Heart left ventricle (tissue), 16 donors: ENCODE measurements at regions not wholly inside any gene's neighbourhood (a gene's known extent, or its start where the extent isn't known, plus 50 kb on each side); places are given as distances from the start of the nearest gene placed in this dataset.

Source experiments
- ATAC-seq, 4 donors: fragments of 200-7000 bp; cut with Tn5 transposase; one replicate each; pipeline ENCODE4 v1.9.1; 2020 to 2022; ENCODE audit warnings: moderate library complexity in 4 of 4, mild to moderate bottlenecking in 3 of 4, moderate number of reproducible peaks in 1 of 4
- DNase-seq, 5 donors: peaks; one replicate each; pipeline ENCODE4 v3.0.0-alpha.2; 2020
- H3K27ac ChIP-seq, 12 donors: fragments of 200-600 bp; sonication (generic) in 4 of 12; one replicate each; pipeline versions ENCODE4 v1.5.0 to v1.8.0; 2016 to 2022; ENCODE audit warnings: mild to moderate bottlenecking in 2 of 12
- H3K27me3 ChIP-seq, 9 donors: fragments of 200-600 bp; sonication (generic) in 2 of 9; one replicate each; pipeline versions ENCODE4 v1.5.1 to v1.8.0; 2016 to 2022; ENCODE audit warnings: mild to moderate bottlenecking in 3 of 9
- H3K36me3 ChIP-seq, 9 donors: fragments of 200-600 bp; sonication (generic) in 2 of 9; one replicate each; pipeline versions ENCODE4 v1.5.0 to v1.8.0; 2018 to 2022; ENCODE audit warnings: mild to moderate bottlenecking in 2 of 9
- H3K4me1 ChIP-seq, 12 donors: fragments of 200-600 bp; sonication (generic) in 4 of 12; one replicate each; pipeline versions ENCODE4 v1.5.0 to v1.8.0; 2016 to 2022; ENCODE audit warnings: mild to moderate bottlenecking in 3 of 12
- H3K4me3 ChIP-seq, 12 donors: fragments of 200-600 bp; sonication (generic) in 4 of 12; one replicate each; pipeline versions ENCODE4 v1.5.0 to v1.8.0; 2017 to 2022; ENCODE audit warnings: mild to moderate bottlenecking in 9 of 12, moderate library complexity in 4 of 12
- H3K9me3 ChIP-seq, 12 donors: fragments of 200-600 bp; sonication (generic) in 4 of 12; one replicate each; pipeline versions ENCODE4 v1.5.0 to v1.8.0; 2016 to 2022; ENCODE audit warnings: mild to moderate bottlenecking in 1 of 12
- CTCF ChIP-seq, 12 donors: fragments of 200-600 bp; sonication (generic) in 4 of 12; IDR thresholded peaks; one replicate each; pipeline versions ENCODE4 v1.5.0 to v1.8.0; 2018 to 2022; ENCODE audit warnings: antibody characterized with exemption in 12 of 12, mild to moderate bottlenecking in 5 of 12
- POLR2A ChIP-seq, 2 donors: fragments of 450-650 bp; IDR thresholded peaks; one replicate each; pipeline ENCODE4 v1.6.1; 2017; ENCODE audit warnings: antibody characterized with exemption in 2 of 2, mild to moderate bottlenecking in 2 of 2, moderate library complexity in 2 of 2
- WGBS, 4 donors: extraction: QIAGEN DNeasy Blood & Tissue Kit in 2 of 4; methylation state at CpG; one replicate each; pipeline versions ENCODE4 v1.1.5 to v1.1.7; 2013 to 2018; 5-methylcytosine and 5-hydroxymethylcytosine counted together
- intact Hi-C, 10 donors: fragments of 100-400 bp; cut with DNase I; formaldehyde crosslinking; loops; one replicate each; pipeline versions ENCODE4 v1.11.1 to v1.14.2; 2022
- donor health status: ischemic (EF 13 %, LVEDD 7.1; RV severe dilation, severe dysfunction).
- donor health status: healthy with polysubstance abuse.
- donor health status: DM: no; HTN: yes; CAD: no.
- donor health status: DM: no; HTN: no; CAD: no.
- donor health status: ischemic (EF 25% LVEDD 6.9; RV normal size, moderate dysfunction).
- donor health status: ischemic (EF 25% LVEDD 5.7; RV mildly dilated, moderate dysfunction).
- donor health status: healthy.
- donor health status: DM: yes; HTN: yes; CAD: no.
- donor health status: ischemic (EF 35%, LVEDD 5.7; RV mildly dilated, moderate dysfunction).
- donor health status: nonischemic (EF 11% LVEDD 7.7; RV severe dilation, severe dysfunction).
- donor health status: DM: yes; HTN: yes; CAD: no.
- donor health status: PGD.
- donor health status: ischemic (EF 29% LVEDD 5.4; RV normal size, mild dysfunction).
- donor health status: nonischemic (EF 23%, LVEDD 6.1; RV moderate dilation, normal function).

GRCh38 chr6:113004054-113004453, 656.9 kb downstream of the RFPL4B start:
- WGBS, 4 donors, result 87 to 94% (median 89%) methylated on average over 1 of the region's 1 CpG
- Histone ChIP-seq H3K27ac (no peak overlapping the region), H3K4me1 (no peaks in the 10 kb centered on the region), H3K27me3 (no peaks in the 10 kb centered on the region), H3K36me3 (no peaks in the 10 kb centered on the region), H3K4me3 (no peak overlapping the region), H3K9me3 (no peaks in the 10 kb centered on the region)
- ATAC-seq, result no peak
- no peak for TF ChIP-seq CTCF (IDR thresholded peaks at IDR 0.05)
- TF ChIP-seq POLR2A (IDR thresholded peaks at IDR 0.05), result no peak
- DNase-seq, result no peak
- intact Hi-C loops, result no loop called here

GRCh38 chr6:113004470-113005270, 657.5 kb downstream of the RFPL4B start:
- no peak for DNase-seq
- H3K36me3 ChIP-seq, result no peaks in the 10 kb centered on the region
- no peak for ATAC-seq
- H3K27me3 ChIP-seq, result no peaks in the 10 kb centered on the region
- TF ChIP-seq CTCF (IDR thresholded peaks at IDR 0.05), result no peak
- WGBS, 4 donors, result 74 to 80% (median 78%) methylated on average over 3 of the region's 3 CpGs
- H3K27ac ChIP-seq, result no peak overlapping the region
- H3K4me1 ChIP-seq, result no peaks in the 10 kb centered on the region
- H3K9me3 ChIP-seq, result no peaks in the 10 kb centered on the region
- intact Hi-C loops, result no loop called here
- H3K4me3 ChIP-seq, result no peak overlapping the region

- Histone ChIP-seq H3K4me1 (peaks cover 0 to 7% (median 0%) of the 10 kb centered on the region in 12 donors), H3K4me3 (no peak overlapping the region), H3K27ac (no peak overlapping the region), H3K36me3 (no peaks in the 10 kb centered on the region), H3K27me3 (no peaks in the 10 kb centered on the region), H3K9me3 (no peaks in the 10 kb centered on the region)
- no peak for TF ChIP-seq POLR2A (IDR thresholded peaks at IDR 0.05)
- no peak for TF ChIP-seq CTCF (IDR thresholded peaks at IDR 0.05)
- 88 to 94% (median 93%) methylated on average over 2 of the region's 2 CpGs for WGBS, 4 donors
- DNase-seq (no peak), ATAC-seq (no peak)
- intact Hi-C loops, result no loop called here
These were observed 659.4 kb downstream of the RFPL4B start for GRCh38 chr6:113006494-113006893.

GRCh38 chr6:113009682-113010081, 662.6 kb downstream of the RFPL4B start:
- Histone ChIP-seq H3K36me3 (no peaks in the 10 kb centered on the region), H3K4me1 (peaks cover 0 to 10% (median 0%) of the 10 kb centered on the region in 12 donors), H3K27me3 (no peaks in the 10 kb centered on the region), H3K9me3 (no peaks in the 10 kb centered on the region), H3K4me3 (no peak overlapping the region), H3K27ac (no peak overlapping the region)
- TF ChIP-seq POLR2A (IDR thresholded peaks at IDR 0.05) (no peak), CTCF (IDR thresholded peaks at IDR 0.05) (no peak)
- intact Hi-C loops, result no loop called here
- no peak for DNase-seq
- WGBS, 4 donors, result 51 to 64% (median 57%) methylated on average over 1 of the region's 1 CpG
- ATAC-seq, result no peak
